Endothelial cell of umbilical vein (primary cell): ENCODE measurements at regions not wholly inside any gene's neighbourhood (a gene's known extent, or its start where the extent isn't known, plus 50 kb on each side); places are given as distances from the start of the nearest gene placed in this dataset.

Experiments
- BruUV-seq: library from RNA; stranded (reverse); fragments of 400-500 nt; replicated peaks from 2 replicates; lab custom pipeline; 2021; lab: Mats Ljungman, UMichigan
- CTCF ChIA-PET: fragments of 300-600, 350-600 bp; sonication (Branson Sonifier 250); formaldehyde crosslinking; loops from one replicate; lab custom pipeline; 2021; ENCODE audit warnings: antibody characterized with exemption, inconsistent platforms; lab: Charles Lee
- POLR2A ChIA-PET: fragments of 300-600, 350-600 bp; sonication (Branson Sonifier 250); formaldehyde crosslinking; loops from one replicate; lab custom pipeline; 2021; ENCODE audit warnings: antibody characterized with exemption, inconsistent platforms; lab: Charles Lee
- DNase-seq: peaks from one replicate; pipeline ENCODE4 v3.0.0-alpha.2; 2011; ENCODE audit warnings: low read depth, low spot score
- FAIRE-seq: peaks from 2 replicates; lab custom pipeline; 2011; peaks lifted over from hg19 to GRCh38; lab: Jason Lieb, UNC
- H2AFZ ChIP-seq: 2 replicates; pipeline ENCODE4 v1.6.0; 2012; ENCODE audit warnings: low read depth, low read length, control low read depth, inconsistent platforms
- H3K27ac ChIP-seq: 2 replicates; pipeline ENCODE4 v1.5.1; 2011; ENCODE audit warnings: low read depth, mild to moderate bottlenecking, control low read depth, low read length, moderate library complexity; ENCODE audit not compliant: insufficient read depth
- H3K27me3 ChIP-seq, 2 experiments: 2 replicates each; pipeline versions ENCODE4 v1.6.0 to v1.6.1; 2011; ENCODE audit warnings: low read length in 2 of 2, mixed read lengths in 1 of 2; ENCODE audit not compliant: control insufficient read depth in 2 of 2, insufficient read depth in 2 of 2
- H3K36me3 ChIP-seq, 2 experiments: 2 replicates in 1 of 2; 3 replicates in 1 of 2; pipeline ENCODE4 v1.5.1; 2011; ENCODE audit warnings: low read length in 2 of 2, mild to moderate bottlenecking in 1 of 2, moderate library complexity in 1 of 2; ENCODE audit not compliant: control insufficient read depth in 2 of 2, insufficient read depth in 2 of 2; ENCODE audit errors: extremely low read depth in 1 of 2
- H3K4me1 ChIP-seq: 3 replicates; pipeline ENCODE4 v1.5.1; 2011; ENCODE audit warnings: mild to moderate bottlenecking, low read length; ENCODE audit not compliant: control insufficient read depth, insufficient read depth; ENCODE audit errors: extremely low read depth
- H3K4me2 ChIP-seq: 2 replicates; pipeline ENCODE4 v1.6.1; 2011; ENCODE audit warnings: low read length, control low read depth, mixed read lengths; ENCODE audit not compliant: insufficient read depth
- H3K4me3 ChIP-seq, 3 experiments: fragments of 200-600 bp in 1 of 3; sonication (generic), shearing (Covaris generic) in 1 of 3; replicated peaks in 1 of 3; 2 replicates each; pipeline ENCODE4 v1.5.1; 2011 to 2016; ENCODE audit warnings: control low read depth in 3 of 3, low read length in 3 of 3, mild to moderate bottlenecking in 2 of 3, inconsistent platforms in 1 of 3, low read depth in 1 of 3, moderate library complexity in 1 of 3; ENCODE audit not compliant: insufficient read depth in 1 of 3
- H3K79me2 ChIP-seq: 2 replicates; pipeline ENCODE4 v1.6.0; 2012; ENCODE audit warnings: low read length, inconsistent platforms; ENCODE audit not compliant: control insufficient read depth, insufficient read depth
- H3K9ac ChIP-seq: replicated peaks from 2 replicates; pipeline ENCODE3; 2011; ENCODE audit warnings: low read length, control low read depth; ENCODE audit not compliant: insufficient read depth; ENCODE audit errors: extremely low read depth
- H3K9me1 ChIP-seq: replicated peaks from 3 replicates; pipeline ENCODE4 v1.6.0; 2011; ENCODE audit warnings: mild to moderate bottlenecking, low read length; ENCODE audit not compliant: control insufficient read depth, insufficient read depth; ENCODE audit errors: extremely low read depth
- H3K9me3 ChIP-seq: replicated peaks from 2 replicates; pipeline ENCODE4 v1.5.1; 2012; ENCODE audit warnings: low read length, inconsistent platforms; ENCODE audit not compliant: control insufficient read depth, insufficient read depth
- H4K20me1 ChIP-seq: replicated peaks from 2 replicates; pipeline ENCODE3; 2011; ENCODE audit warnings: mild to moderate bottlenecking, low read length; ENCODE audit not compliant: control insufficient read depth, insufficient read depth; ENCODE audit errors: extremely low read depth
- CTCF ChIP-seq, 2 donors: IDR thresholded peaks; 1 replicate in 1 of 2; 2 replicates in 1 of 2; pipeline ENCODE4 v1.5.1; 2011; ENCODE audit warnings: low read length in 2 of 2, mild to moderate bottlenecking in 2 of 2, moderate library complexity in 2 of 2, control low read depth in 1 of 2, inconsistent platforms in 1 of 2, low read depth in 1 of 2; ENCODE audit not compliant: insufficient read depth in 1 of 2; ENCODE audit errors: extremely low read depth in 1 of 2
- EZH2 ChIP-seq: IDR thresholded peaks from 2 replicates; pipeline ENCODE4 v1.6.1; 2012; ENCODE audit warnings: borderline replicate concordance, low read depth, mild to moderate bottlenecking, moderate library complexity, low read length, inconsistent platforms; ENCODE audit not compliant: severe bottlenecking
- FOS ChIP-seq: IDR thresholded peaks from 2 replicates; pipeline ENCODE4 v1.6.1; 2011; ENCODE audit warnings: mild to moderate bottlenecking, low read length, moderate library complexity, borderline replicate concordance; ENCODE audit not compliant: insufficient read depth
- GATA2 ChIP-seq: IDR thresholded peaks from 2 replicates; pipeline ENCODE4 v1.7.0; 2011; ENCODE audit warnings: low read depth, mild to moderate bottlenecking, moderate library complexity, mixed read lengths, low read length; ENCODE audit not compliant: insufficient read length, insufficient read depth
- JUN ChIP-seq: IDR thresholded peaks from 2 replicates; pipeline ENCODE4 v1.6.1; 2011; ENCODE audit warnings: borderline replicate concordance, low read depth; ENCODE audit not compliant: insufficient read length, insufficient read depth
- MAX ChIP-seq: IDR thresholded peaks from 2 replicates; pipeline ENCODE4 v1.6.1; 2011; ENCODE audit not compliant: insufficient read depth, insufficient read length
- MYC ChIP-seq: IDR thresholded peaks from one replicate; pipeline ENCODE4 v1.6.1; 2011; ENCODE audit warnings: mild to moderate bottlenecking, low read depth, low read length
- POLR2A ChIP-seq: IDR thresholded peaks from 2 replicates; pipeline ENCODE4 v1.6.1; 2012; ENCODE audit warnings: low read depth, mild to moderate bottlenecking, control low read depth, low read length
- POLR2AphosphoS5 ChIP-seq: IDR thresholded peaks from 2 replicates; pipeline ENCODE4 v1.6.1; 2012; ENCODE audit warnings: low read depth, mild to moderate bottlenecking, control low read depth, low read length, moderate library complexity; ENCODE audit not compliant: insufficient read depth
- dilution Hi-C: fragments of 300-500 bp; cut with MboI; formaldehyde crosslinking; loops from one replicate; pipeline ENCODE4 v1.15.0; 2019; ENCODE audit warnings: low sequenced_read_pairs; ENCODE audit not compliant: extremely low pct_ligation_motif_present
- intact Hi-C: fragments of 100-400 bp; cut with micrococcal nuclease; formaldehyde crosslinking; loops from one replicate; pipeline ENCODE4 v1.10.0; 2022

GRCh38 chr1:115401676-115402075, 63.6 kb upstream of the NGF start:
- DNase-seq (no peak), FAIRE-seq (no peak)
- dilution Hi-C loops (no loop called here), intact Hi-C loops (no loop called here)
- Histone ChIP-seq H3K9ac (no peak overlapping the region), H3K27ac (no peak overlapping the region), H2AFZ (no peak overlapping the region), H3K9me3 (no peaks in the 10 kb centered on the region), H4K20me1 (no peaks in the 10 kb centered on the region), H3K4me2 (no peak overlapping the region), H3K4me3 (no peak overlapping the region), H3K79me2 (no peaks in the 10 kb centered on the region), H3K9me1 (no peaks in the 10 kb centered on the region), H3K27me3 (no peaks in the 10 kb centered on the region), H3K4me1 (no peaks in the 10 kb centered on the region), H3K36me3 (no peaks in the 10 kb centered on the region)
- POLR2A ChIA-PET, result no interaction called here
- TF ChIP-seq FOS (no peak), GATA2 (no peak), POLR2AphosphoS5 (no peak), CTCF (IDR thresholded peaks at IDR 0.05; ENCODE audit: extremely low read depth in 1 of 2, insufficient read depth in 1 of 2, low read depth in 1 of 2, low read length in 2 of 2) (no peak), MYC (no peak), POLR2A (no peak), EZH2 (no peak), JUN (no peak), MAX (no peak)
- no TSS peak for BruUV-seq
- CTCF ChIA-PET, result no interaction called here
